Cardiac septum (tissue), 1 donor: ENCODE measurements at regions not wholly inside any gene's neighbourhood (a gene's known extent, or its start where the extent isn't known, plus 50 kb on each side); places are given as distances from the start of the nearest gene placed in this dataset.

Source experiments
- DNase-seq: peaks from one replicate; pipeline ENCODE4 v3.0.0-alpha.2; 2020; ENCODE audit warnings: low spot score
- intact Hi-C: fragments of 100-400 bp; cut with DNase I; formaldehyde crosslinking; loops from one replicate; pipeline ENCODE4 v1.14.0; 2022
- donor health status: DM: no; HTN: no; CAD: no.

DNA sequence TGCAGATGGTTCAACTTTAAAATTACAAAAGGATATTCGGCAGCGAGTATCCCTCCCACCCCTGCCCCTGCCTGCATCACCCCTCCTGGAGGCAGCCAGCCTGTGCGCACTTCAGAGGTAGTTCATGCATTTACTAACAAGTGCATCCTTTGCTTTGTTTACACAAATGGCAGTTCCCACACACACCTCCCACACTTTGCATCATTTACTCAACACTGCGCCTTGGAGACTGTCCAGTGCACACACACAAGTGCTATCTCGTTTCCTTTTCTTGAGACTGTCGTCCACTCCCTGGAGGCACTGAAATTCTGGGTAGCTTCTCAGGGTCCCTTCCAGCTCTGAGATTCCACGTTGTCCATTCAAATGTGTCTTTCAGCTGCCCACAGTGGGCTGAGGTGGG is 53.1 kb upstream of the VSX1 start:
- intact Hi-C loops = loop anchor here (5.0 kb wide), 1 partner anchor 57 kb away; no protein-coding TSS in a partner anchor

DNA sequence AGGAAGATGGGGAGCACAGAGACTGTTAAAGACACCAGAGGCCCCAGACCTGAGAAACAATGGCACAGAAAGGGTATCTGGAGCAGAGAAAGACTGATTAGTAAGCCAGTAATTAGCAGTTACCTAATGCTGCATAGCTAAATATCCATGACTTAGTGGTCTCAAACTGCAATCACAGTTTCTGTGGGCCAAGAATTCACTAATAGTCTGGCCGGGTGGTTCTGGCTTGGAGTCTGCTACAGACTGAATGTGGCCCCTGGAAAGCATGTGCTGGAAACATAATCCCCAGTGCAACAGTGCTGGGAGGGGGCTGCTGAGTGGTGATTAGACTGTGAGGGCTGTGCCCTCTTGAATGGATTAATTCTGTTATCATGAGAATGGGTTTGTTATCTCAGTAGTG is 54.1 kb upstream of the VSX1 start:
- intact Hi-C loops = loop anchor here (5.0 kb wide), 1 partner anchor 56 kb away; no protein-coding TSS in a partner anchor
- DNase-seq = no peak

More for the DNA sequence above, 53.1 kb upstream of the VSX1 start:
- no peak for DNase-seq

DNA sequence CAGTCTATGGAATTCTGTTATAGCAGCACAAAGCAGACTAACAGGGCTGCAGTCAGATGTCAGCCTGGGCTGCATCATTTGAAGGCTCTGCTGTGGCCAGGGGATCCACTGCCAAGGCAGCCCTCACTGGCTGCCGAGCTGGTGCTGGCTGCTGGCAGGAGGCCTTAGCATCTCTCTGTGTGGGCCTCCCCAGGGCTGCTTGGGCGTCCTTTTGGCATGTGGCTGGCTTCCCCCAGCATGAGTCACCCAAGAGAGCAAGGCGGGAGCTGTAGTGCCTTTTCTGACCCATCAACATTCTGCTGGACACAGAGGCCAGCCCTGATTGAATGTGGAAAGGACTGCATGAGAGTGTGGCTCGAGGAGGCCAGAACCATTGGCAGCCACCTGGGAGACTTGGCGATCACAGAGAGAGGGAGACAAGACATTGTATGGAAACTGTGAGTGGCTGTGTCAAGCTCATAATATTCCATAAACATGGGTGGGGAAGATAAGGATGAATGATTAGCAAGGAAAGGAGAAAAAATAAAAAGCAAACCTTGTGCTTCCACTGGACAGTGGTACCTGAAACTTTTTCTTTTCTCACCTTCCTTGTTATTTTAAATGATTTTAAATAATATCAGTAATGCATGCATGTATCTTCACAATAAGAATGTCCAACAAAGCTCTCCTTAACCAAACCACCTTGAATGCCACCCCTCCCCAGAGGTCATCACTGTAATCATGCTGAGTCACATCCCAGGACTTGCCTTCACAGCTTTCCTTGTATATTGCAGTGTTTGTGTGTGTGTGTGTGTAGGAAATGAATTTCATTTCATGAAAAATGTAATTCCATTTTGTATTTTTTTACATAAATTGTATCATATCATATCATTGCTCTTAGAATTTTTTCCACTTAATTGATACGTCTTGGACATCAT is 55.0 kb upstream of the VSX1 start:
- intact Hi-C loops = loop anchor here (5.0 kb wide), 1 partner anchor 55 kb away; no protein-coding TSS in a partner anchor
- DNase-seq = peak; percentile 90

- DNase-seq = no peak
- intact Hi-C loops = loop anchor here (5.0 kb wide), 1 partner anchor 53 kb away; no protein-coding TSS in a partner anchor
Observed at GRCh38 chr20:25139029-25139705, 56.3 kb upstream of the ENTPD6 start.

GRCh38 chr20:25140968-25141367 is 54.5 kb upstream of the ENTPD6 start:
- no peak for DNase-seq
- intact Hi-C loops = no loop called here

GRCh38 chr20:25142435-25142834 is 53.1 kb upstream of the ENTPD6 start:
- no peak for DNase-seq
- intact Hi-C loops = no loop called here

DNA sequence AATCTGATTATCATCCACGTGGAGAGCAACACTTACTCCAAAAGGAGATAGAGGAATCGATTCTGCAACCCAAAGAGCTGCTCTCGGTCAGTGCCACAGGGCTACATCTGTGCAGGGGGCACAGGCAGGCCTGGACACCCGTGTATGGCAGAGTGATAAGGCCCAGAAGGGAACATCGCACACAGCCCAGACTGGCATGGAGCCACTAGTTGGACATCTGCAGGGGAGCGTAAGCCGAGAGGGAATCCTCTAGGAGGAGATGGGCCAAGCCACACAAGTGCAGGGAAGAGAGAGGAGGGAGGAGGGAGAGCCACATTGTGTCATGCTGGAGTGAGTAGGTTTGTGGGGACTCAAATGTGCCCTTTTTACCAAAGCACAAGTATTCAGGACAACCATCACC is 50.4 kb upstream of the ENTPD6 start:
- no peak for DNase-seq
- intact Hi-C loops = no loop called here
